DND-41 (cell line): ENCODE measurements at regions not wholly inside any gene's neighbourhood (a gene's known extent, or its start where the extent isn't known, plus 50 kb on each side); places are given as distances from the start of the nearest gene placed in this dataset.

Experiments
- ATAC-seq: fragments of 200-7000 bp; cut with Tn5 transposase; 3 replicates; pipeline ENCODE4 v1.9.1; 2021; ENCODE audit warnings: low read depth; ENCODE audit not compliant: insufficient read depth
- DNase-seq: peaks from one replicate; pipeline ENCODE4 v3.0.0-alpha.2; 2020
- H2AFZ ChIP-seq: 2 replicates; pipeline ENCODE4 v1.6.0; 2012; ENCODE audit warnings: low read depth, low read length
- H3K27ac ChIP-seq: 2 replicates; pipeline ENCODE4 v1.5.1; 2012; ENCODE audit warnings: low read length, inconsistent platforms
- H3K27me3 ChIP-seq: fragments of 200-600 bp; sonication (generic); 2 replicates; pipeline ENCODE4 v1.6.0; 2012; ENCODE audit warnings: low read length, mild to moderate bottlenecking, inconsistent platforms; ENCODE audit not compliant: insufficient read depth, poor library complexity
- H3K36me3 ChIP-seq: 2 replicates; pipeline ENCODE4 v1.5.1; 2012; ENCODE audit warnings: low read length, inconsistent platforms; ENCODE audit not compliant: insufficient read depth
- H3K4me1 ChIP-seq: 2 replicates; pipeline ENCODE4 v1.5.1; 2012; ENCODE audit warnings: mild to moderate bottlenecking, low read length; ENCODE audit not compliant: insufficient read depth
- H3K4me2 ChIP-seq: 2 replicates; pipeline ENCODE4 v1.6.0; 2012; ENCODE audit warnings: mild to moderate bottlenecking, moderate library complexity, low read length, inconsistent platforms; ENCODE audit not compliant: insufficient read depth
- H3K4me3 ChIP-seq, 2 experiments: fragments of 200-600 bp in 1 of 2; shearing (Covaris generic) in 1 of 2; 2 replicates each; pipeline ENCODE4 v1.5.1; 2012 to 2016; ENCODE audit warnings: inconsistent platforms in 2 of 2, low read length in 2 of 2, mild to moderate bottlenecking in 2 of 2, low read depth in 1 of 2, moderate library complexity in 1 of 2
- H3K79me2 ChIP-seq: 2 replicates; pipeline ENCODE4 v1.6.0; 2012; ENCODE audit warnings: low read length, inconsistent platforms; ENCODE audit not compliant: insufficient read depth
- H3K9ac ChIP-seq: 2 replicates; pipeline ENCODE4 v1.6.0; 2012; ENCODE audit warnings: low read depth, mild to moderate bottlenecking, inconsistent platforms, low read length, moderate library complexity
- H3K9me3 ChIP-seq: 2 replicates; pipeline ENCODE4 v1.5.1; 2012; ENCODE audit warnings: low read length, moderate library complexity, mild to moderate bottlenecking, inconsistent platforms; ENCODE audit not compliant: insufficient read depth, severe bottlenecking
- H4K20me1 ChIP-seq: 2 replicates; pipeline ENCODE4 v1.6.0; 2012; ENCODE audit warnings: low read length; ENCODE audit not compliant: insufficient read depth
- EZH2 ChIP-seq: IDR thresholded peaks from 3 replicates; pipeline ENCODE4 v1.6.1; 2012; ENCODE audit warnings: borderline replicate concordance, low read depth, mild to moderate bottlenecking, moderate library complexity, low read length, inconsistent platforms; ENCODE audit not compliant: severe bottlenecking
- TF ChIP-seq, protein P1 (sequence below): IDR thresholded peaks from 2 replicates; pipeline ENCODE4 v1.5.1; 2012; ENCODE audit warnings: borderline replicate concordance, low read length, moderate library complexity, mild to moderate bottlenecking; ENCODE audit not compliant: poor library complexity, severe bottlenecking; ENCODE audit errors: extremely low read depth

DNA sequence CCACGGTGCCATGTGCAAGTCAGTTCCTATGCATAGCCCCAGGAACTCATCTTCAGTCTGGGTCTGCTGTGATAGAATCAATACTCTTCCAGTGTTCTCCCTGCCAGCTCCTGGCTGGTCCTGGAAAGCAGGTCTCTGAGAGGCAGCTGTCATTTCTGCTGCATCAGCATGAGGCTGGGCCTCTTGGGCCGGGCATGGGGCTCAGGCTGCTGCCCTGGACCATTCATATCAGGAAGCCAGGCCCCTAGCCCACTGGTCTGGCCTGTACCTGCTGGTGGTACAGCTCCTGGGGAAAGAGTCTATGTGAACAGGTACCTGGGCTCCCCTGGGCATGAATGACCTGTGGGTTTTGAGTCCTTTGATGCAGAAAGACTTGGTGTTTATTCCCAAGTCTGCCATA is 173.6 kb upstream of the CSF3R start:
- no peak overlapping the region for H3K4me3 ChIP-seq
- ATAC-seq, result no peak
- no peaks in the 10 kb centered on the region for H3K9me3 ChIP-seq
- H3K27me3 ChIP-seq, result peaks cover 5% of the 10 kb centered on the region
- TF ChIP-seq EZH2, result no peak
- TF ChIP-seq, protein P1, sequence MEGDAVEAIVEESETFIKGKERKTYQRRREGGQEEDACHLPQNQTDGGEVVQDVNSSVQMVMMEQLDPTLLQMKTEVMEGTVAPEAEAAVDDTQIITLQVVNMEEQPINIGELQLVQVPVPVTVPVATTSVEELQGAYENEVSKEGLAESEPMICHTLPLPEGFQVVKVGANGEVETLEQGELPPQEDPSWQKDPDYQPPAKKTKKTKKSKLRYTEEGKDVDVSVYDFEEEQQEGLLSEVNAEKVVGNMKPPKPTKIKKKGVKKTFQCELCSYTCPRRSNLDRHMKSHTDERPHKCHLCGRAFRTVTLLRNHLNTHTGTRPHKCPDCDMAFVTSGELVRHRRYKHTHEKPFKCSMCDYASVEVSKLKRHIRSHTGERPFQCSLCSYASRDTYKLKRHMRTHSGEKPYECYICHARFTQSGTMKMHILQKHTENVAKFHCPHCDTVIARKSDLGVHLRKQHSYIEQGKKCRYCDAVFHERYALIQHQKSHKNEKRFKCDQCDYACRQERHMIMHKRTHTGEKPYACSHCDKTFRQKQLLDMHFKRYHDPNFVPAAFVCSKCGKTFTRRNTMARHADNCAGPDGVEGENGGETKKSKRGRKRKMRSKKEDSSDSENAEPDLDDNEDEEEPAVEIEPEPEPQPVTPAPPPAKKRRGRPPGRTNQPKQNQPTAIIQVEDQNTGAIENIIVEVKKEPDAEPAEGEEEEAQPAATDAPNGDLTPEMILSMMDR, result no peak
- H2AFZ ChIP-seq, result no peak overlapping the region
- H3K27ac ChIP-seq, result no peak overlapping the region
- no peaks in the 10 kb centered on the region for H3K36me3 ChIP-seq
- no peaks in the 10 kb centered on the region for H4K20me1 ChIP-seq
- no peak overlapping the region for H3K9ac ChIP-seq
- H3K4me2 ChIP-seq, result no peak overlapping the region
- H3K4me1 ChIP-seq, result no peaks in the 10 kb centered on the region
- H3K79me2 ChIP-seq, result no peaks in the 10 kb centered on the region
- DNase-seq, result no peak

DNA sequence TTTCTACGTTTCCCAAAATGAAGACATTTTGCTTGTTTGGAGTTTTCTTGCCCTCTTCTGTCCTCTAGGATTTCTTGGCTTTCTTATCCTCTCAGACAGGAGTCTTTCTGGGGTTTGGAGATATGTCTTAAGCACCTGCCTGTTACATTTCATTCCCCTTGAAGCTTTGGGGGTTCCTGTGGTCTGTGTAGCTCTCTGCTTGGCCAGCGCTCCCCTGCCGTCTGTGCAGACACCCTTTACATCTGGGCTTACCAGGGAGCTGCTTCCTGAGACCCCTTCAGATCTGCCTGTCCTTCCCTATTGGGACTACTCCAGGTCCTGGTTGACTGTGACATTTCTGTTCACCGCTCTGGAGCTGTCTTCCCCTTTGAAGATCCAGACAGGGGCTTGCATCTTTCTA is 171.9 kb upstream of the CSF3R start:
- H3K4me1 ChIP-seq, result no peaks in the 10 kb centered on the region
- H4K20me1 ChIP-seq, result no peaks in the 10 kb centered on the region
- DNase-seq, result no peak
- H3K4me3 ChIP-seq, result no peak overlapping the region
- no peak overlapping the region for H3K4me2 ChIP-seq
- no peaks in the 10 kb centered on the region for H3K27me3 ChIP-seq
- H3K79me2 ChIP-seq, result no peaks in the 10 kb centered on the region
- TF ChIP-seq, protein P1, result no peak
- no peak for TF ChIP-seq EZH2
- no peak overlapping the region for H3K27ac ChIP-seq
- ATAC-seq, result no peak
- H2AFZ ChIP-seq, result no peak overlapping the region
- H3K36me3 ChIP-seq, result no peaks in the 10 kb centered on the region
- no peak overlapping the region for H3K9ac ChIP-seq
- no peaks in the 10 kb centered on the region for H3K9me3 ChIP-seq

DNA sequence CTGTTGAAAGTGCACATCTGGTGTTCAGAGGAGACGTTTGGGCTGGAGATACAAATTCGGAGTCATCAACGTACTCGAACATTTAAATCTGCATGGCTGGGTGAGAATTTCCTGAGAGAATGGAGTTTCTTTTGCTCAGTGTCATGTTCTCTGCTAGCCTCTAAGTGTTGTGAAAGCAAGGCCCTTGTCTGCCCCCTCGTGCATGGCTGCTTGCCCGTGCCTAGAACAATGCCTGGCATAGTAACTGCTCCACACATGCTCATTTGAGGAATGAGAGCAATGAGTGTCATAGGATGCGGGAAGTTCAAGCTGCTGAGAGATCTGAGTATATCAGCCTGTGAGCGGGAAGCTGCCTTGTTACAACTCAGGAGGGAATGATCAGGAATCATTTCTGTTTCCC is 171.1 kb upstream of the CSF3R start:
- Histone ChIP-seq H3K4me3 (no peak overlapping the region), H3K27ac (no peak overlapping the region), H3K4me1 (no peaks in the 10 kb centered on the region), H3K4me2 (no peak overlapping the region), H3K9ac (no peak overlapping the region), H3K9me3 (no peaks in the 10 kb centered on the region), H3K79me2 (no peaks in the 10 kb centered on the region), H4K20me1 (no peaks in the 10 kb centered on the region), H3K36me3 (no peaks in the 10 kb centered on the region), H3K27me3 (no peaks in the 10 kb centered on the region), H2AFZ (no peak overlapping the region)
- ATAC-seq (no peak), DNase-seq (no peak)
- TF ChIP-seq EZH2, result no peak
- TF ChIP-seq, protein P1, result no peak

DNA sequence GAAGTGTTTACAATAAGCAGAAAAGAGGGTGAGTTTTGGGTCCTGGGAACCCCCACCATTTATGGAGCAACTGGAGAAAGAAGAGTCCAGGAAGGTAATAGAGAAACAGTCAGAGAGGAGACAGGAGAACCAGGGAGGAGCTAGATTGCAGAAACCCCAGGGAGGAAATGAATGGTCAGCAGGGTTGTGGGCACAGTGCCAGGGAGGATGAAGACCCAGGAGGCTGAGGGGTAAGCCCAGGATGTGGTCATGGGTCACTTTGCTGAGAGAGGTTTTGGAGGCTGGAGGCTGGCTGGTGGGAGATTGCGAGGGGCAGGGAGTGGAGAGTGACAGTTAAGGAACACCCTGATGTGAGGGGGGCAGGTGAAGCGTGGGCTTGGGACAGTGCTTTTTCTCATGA is 169.9 kb upstream of the CSF3R start:
- H3K9me3 ChIP-seq, result no peaks in the 10 kb centered on the region
- H3K4me2 ChIP-seq, result no peak overlapping the region
- no peaks in the 10 kb centered on the region for H3K36me3 ChIP-seq
- no peaks in the 10 kb centered on the region for H4K20me1 ChIP-seq
- no peaks in the 10 kb centered on the region for H3K4me1 ChIP-seq
- no peak overlapping the region for H3K9ac ChIP-seq
- DNase-seq (no peak), ATAC-seq (no peak)
- TF ChIP-seq EZH2, result no peak
- TF ChIP-seq, protein P1, result no peak
- H3K79me2 ChIP-seq, result no peaks in the 10 kb centered on the region
- no peak overlapping the region for H3K27ac ChIP-seq
- H3K4me3 ChIP-seq, result no peak overlapping the region
- no peaks in the 10 kb centered on the region for H3K27me3 ChIP-seq
- H2AFZ ChIP-seq, result no peak overlapping the region
